HG02571 (cell line): ENCODE measurements at regions not wholly inside any gene's neighbourhood (a gene's known extent, or its start where the extent isn't known, plus 50 kb on each side); places are given as distances from the start of the nearest gene placed in this dataset.
"Not testable (repeated sequence)": the region's sequence is repeated elsewhere in the genome, so short reads cannot be mapped to it uniquely, and the experiment has no call there.

ENCODE experiments used
- ATAC-seq: cut with Tn5 transposase; IDR thresholded peaks from one replicate; pipeline ENCODE4 v1.9.1; 2021; ENCODE audit warnings: mild to moderate bottlenecking, moderate library complexity; ENCODE audit not compliant: unreplicated experiment

- no peak for ATAC-seq
These were observed 221.8 kb downstream of the RPIA start for GRCh38 chr2:88913280-88913679.

GRCh38 chr2:88919087-88919738 is 227.7 kb downstream of the RPIA start:
- no peak for ATAC-seq

- ATAC-seq: not testable (repeated sequence)
These were observed 228.9 kb downstream of the RPIA start for GRCh38 chr2:88920399-88920798.

- no peak for ATAC-seq
These were observed 233.1 kb downstream of the RPIA start for GRCh38 chr2:88924533-88924932.

GRCh38 chr2:88925770-88926462 is 234.4 kb downstream of the RPIA start:
- ATAC-seq: no peak

GRCh38 chr2:88927128-88927527 is 235.7 kb downstream of the RPIA start:
- ATAC-seq: no peak

- no peak for ATAC-seq
These were observed 239.2 kb downstream of the RPIA start for GRCh38 chr2:88930659-88931058.

GRCh38 chr2:88932686-88933085 is 241.2 kb downstream of the RPIA start:
- no peak for ATAC-seq

- no peak for ATAC-seq
These were observed 241.6 kb downstream of the RPIA start for GRCh38 chr2:88933091-88933490.

- ATAC-seq: no peak
These were observed 242.5 kb downstream of the RPIA start for GRCh38 chr2:88933980-88934379.

- not testable (repeated sequence) for ATAC-seq
These were observed 249.7 kb downstream of the RPIA start for GRCh38 chr2:88941178-88941577.

GRCh38 chr2:88942798-88943197 is 251.3 kb downstream of the RPIA start:
- ATAC-seq: no peak

GRCh38 chr2:88949336-88949735 is 257.9 kb downstream of the RPIA start:
- no peak for ATAC-seq

GRCh38 chr2:88950010-88950409 is 258.5 kb downstream of the RPIA start:
- ATAC-seq: no peak

- no peak for ATAC-seq
These were observed 264.1 kb downstream of the RPIA start for GRCh38 chr2:88955607-88956006.

- ATAC-seq: no peak
These were observed 268.2 kb downstream of the RPIA start for GRCh38 chr2:88959480-88960204.

GRCh38 chr2:88961323-88961722 is 269.9 kb downstream of the RPIA start:
- ATAC-seq: not testable (repeated sequence)

- no peak for ATAC-seq
These were observed 276.4 kb downstream of the RPIA start for GRCh38 chr2:88967844-88968243.

- not testable (repeated sequence) for ATAC-seq
These were observed 286.5 kb downstream of the RPIA start for GRCh38 chr2:88978011-88978410.

- not testable (repeated sequence) for ATAC-seq
These were observed 287.0 kb downstream of the RPIA start for GRCh38 chr2:88978446-88978845.

- ATAC-seq: not testable (repeated sequence)
These were observed 292.6 kb downstream of the RPIA start for GRCh38 chr2:88984079-88984478.
